HG02970 (cell line): ENCODE measurements at regions not wholly inside any gene's neighbourhood (a gene's known extent, or its start where the extent isn't known, plus 50 kb on each side); places are given as distances from the start of the nearest gene placed in this dataset.
"Not testable (repeated sequence)": the region's sequence is repeated elsewhere in the genome, so short reads cannot be mapped to it uniquely, and the experiment has no call there.

Experiments
- ATAC-seq: cut with Tn5 transposase; IDR thresholded peaks from one replicate; pipeline ENCODE4 v1.9.1; 2021; ENCODE audit warnings: mild to moderate bottlenecking, moderate library complexity, moderate number of reproducible peaks; ENCODE audit not compliant: unreplicated experiment, low FRiP score

GRCh38 chr3:193917158-193917557, 218.8 kb upstream of the HES1 start:
- ATAC-seq, result no peak

GRCh38 chr3:193921465-193921864, 214.5 kb upstream of the HES1 start:
- ATAC-seq, result no peak

GRCh38 chr3:193922034-193922774, 213.7 kb upstream of the HES1 start:
- no peak for ATAC-seq

- ATAC-seq, result not testable (repeated sequence)
Observed at GRCh38 chr3:193923958-193924357, 212.0 kb upstream of the HES1 start.

DNA sequence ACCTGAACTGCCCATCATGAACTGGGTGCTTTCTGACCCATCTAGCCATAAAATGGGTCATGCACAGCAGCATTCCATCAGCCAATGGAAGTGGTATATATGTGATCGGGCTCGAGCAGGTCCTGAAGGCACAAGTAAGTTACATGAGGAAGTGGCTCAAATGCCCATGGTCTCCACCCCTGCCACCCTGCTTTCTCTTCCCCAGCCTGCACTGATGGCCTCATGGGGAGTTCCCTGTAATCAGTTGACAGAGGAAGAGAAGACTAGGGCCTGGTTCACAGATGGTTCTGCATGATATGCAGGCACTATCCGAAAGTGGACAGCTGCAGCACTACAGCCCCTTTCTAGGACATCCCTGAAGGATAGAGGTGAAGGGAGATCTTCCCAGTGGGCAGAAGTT, 209.9 kb upstream of the HES1 start:
- not testable (repeated sequence) for ATAC-seq

- not testable (repeated sequence) for ATAC-seq
Observed at GRCh38 chr3:193927413-193928206, 208.3 kb upstream of the HES1 start.

DNA sequence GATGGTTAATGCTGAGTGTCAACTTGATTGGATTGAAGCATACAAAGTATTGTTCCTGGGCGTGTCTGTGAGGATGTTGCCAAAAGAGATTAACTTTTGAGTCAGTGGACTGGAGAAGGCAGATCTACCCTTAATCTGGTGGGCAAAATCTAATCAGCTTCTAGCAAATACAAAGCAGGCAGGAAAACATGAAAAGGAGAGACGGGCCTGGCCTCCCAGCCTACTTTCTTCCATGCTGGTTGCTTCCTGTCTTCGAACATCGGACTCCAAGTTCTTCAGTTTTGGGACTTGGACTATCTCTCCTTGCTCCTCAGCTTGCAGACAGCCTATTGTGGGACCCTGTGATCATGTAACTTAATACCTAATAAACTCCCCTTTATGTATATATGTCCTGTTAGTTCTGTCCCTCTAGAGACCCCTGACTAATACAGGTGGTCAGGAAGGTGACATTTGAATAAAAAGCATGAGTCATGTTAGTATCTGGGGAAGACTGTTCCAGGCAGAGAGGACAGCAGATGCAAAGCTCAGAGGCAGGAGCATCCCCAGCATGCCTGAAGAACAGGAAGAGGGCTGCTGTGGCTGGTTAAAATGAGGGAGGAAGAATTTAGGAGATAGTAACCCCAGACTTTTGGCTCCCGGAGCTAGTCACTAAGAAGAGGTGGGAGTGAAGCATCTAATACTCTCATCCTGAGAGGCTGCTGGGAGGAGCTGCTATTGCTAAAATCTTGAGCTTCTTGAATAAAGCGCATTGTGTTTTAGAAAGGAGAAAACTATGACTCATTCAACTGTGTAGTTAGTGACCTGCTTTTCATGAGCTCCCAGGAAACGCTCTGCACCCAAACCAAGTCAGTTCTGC, 207.4 kb upstream of the HES1 start:
- ATAC-seq, result no peak

GRCh38 chr3:193929373-193929772, 206.6 kb upstream of the HES1 start:
- no peak for ATAC-seq

DNA sequence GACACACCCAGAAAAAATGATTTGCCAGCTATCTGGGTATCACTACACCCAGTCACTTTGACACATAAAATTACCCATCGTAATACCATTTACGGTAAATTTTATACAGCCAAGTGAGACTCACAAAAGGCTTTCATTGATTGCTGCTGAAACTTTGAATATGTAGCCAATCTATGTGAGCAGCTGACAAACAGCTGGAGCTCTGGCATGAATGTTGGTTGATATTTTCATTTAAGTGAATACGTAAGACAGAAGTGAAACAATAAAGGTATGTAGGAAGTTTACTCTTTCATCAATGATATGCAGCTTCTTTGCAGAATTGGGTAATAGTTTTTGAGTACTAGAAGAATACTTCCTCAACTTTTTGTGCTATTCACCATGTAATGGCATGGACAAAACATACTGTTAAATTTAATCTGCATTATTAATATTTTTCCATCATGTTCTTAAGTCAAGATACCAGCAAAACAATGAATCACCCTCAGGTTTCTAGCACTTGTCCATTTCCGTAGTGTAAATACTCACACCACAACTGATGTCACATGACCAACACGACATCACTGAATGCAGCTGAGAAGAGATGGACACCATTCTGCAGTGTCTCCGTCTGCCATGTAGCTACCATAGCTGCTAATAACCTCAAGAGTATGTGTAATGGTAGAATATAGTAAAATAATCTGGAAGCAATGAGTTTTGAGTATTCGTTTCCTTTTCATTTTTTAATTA, 205.9 kb upstream of the HES1 start:
- ATAC-seq, result no peak

DNA sequence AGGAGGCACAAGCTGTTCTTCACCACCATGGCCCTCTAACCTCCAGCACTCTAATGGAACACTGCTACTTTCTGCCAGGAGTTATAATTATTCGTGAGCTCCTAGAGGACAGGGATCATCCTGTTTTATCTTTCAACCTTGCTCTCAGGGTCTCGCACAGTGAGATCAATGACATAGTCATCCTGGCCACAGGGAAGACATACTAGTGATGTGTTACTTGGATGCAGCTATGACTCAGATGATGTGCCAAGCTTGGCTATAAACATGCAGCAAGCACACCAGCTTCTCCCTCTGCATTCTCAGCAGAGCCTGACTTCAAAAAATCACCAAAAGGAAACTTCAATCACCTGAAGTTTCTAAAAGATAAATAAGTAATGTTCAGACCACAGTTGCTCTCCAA, 203.8 kb upstream of the HES1 start:
- no peak for ATAC-seq

DNA sequence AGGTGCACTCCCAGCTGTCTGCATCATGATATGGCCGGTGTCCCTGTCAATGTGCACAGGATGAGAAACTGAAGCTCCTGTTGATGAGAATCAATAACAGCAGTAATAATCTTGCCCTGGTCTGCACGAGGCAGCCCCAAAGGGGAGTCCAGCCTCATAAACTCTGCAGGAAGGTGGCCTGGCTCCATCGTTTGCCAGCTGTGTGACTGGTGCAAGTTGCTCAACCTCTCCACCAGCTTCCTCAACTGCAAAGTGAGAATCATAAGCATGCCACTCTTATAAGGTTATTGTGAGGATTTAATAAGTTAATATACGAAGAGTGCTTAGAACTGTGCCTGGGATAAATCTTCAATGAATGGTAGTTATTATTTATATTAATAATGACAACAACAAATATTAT, 203.4 kb upstream of the HES1 start:
- ATAC-seq, result no peak

- no peak for ATAC-seq
Observed at GRCh38 chr3:193933451-193933850, 202.5 kb upstream of the HES1 start.

DNA sequence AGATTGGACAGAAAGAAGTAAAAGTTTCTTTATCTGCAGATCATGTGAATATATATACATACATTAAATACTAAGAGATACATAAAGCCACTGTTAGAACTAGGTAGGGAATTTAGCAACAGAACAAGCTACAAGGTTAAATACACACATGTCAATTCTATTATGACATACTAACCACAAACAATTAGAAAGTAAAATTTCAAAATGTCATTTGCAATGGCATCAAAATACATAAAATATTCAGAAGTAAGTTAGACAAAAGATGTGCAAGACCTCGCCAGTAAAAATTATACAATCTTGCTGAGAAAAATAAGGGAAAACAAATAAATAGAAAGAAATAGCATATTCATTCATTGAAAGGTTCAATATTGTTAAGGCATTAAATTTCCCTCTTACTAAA, 200.0 kb upstream of the HES1 start:
- no peak for ATAC-seq

DNA sequence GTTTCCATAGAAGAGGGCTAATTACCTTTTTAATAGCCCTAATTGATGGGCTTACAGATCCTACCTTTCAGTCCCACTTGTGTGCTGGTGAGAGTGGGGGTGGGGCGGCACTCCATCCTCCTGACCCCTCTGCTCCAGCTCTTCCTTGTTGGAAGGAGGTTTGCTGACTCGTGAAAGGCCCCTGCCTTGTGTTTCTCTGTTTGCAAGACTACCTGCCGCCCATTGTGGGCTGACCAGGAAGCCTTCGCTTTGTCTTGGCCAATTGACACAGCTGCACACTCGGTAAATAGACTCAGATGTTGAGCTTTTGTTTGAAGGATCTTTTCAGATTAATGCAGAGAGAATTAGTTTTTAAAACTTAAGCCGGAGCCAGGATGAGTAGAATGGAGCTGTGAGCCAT, 197.3 kb upstream of the HES1 start:
- no peak for ATAC-seq

GRCh38 chr3:193939527-193939926, 196.4 kb upstream of the HES1 start:
- no peak for ATAC-seq

- no peak for ATAC-seq
Observed at GRCh38 chr3:193940526-193940925, 195.4 kb upstream of the HES1 start.

GRCh38 chr3:193941486-193941885, 194.5 kb upstream of the HES1 start:
- ATAC-seq, result no peak

GRCh38 chr3:193942516-193943055, 193.4 kb upstream of the HES1 start:
- no peak for ATAC-seq

DNA sequence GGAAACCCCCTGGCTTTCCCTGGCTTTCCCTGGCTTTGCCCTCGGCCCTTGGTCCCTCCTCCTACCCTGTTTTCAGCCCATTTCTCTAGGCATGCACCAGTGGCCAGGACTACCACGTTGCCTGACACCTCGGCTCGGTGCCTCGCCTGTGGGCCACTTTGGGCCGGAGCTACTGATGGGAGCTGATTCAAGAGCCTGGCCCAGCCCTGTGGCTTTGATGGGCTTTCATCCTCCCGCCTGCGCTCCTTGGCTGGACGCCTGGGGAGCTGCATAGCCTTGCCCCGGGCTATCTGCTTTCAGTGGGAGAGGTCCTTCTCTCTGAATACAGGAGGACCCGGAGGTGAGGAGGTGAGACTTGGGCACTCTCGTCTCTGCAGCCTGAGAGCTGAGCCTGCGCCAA, 192.7 kb upstream of the HES1 start:
- no peak for ATAC-seq

GRCh38 chr3:193943851-193944517, 192.0 kb upstream of the HES1 start:
- ATAC-seq, result no peak
